AG09309 (cell line): ENCODE measurements at regions not wholly inside any gene's neighbourhood (a gene's known extent, or its start where the extent isn't known, plus 50 kb on each side); places are given as distances from the start of the nearest gene placed in this dataset.

ENCODE experiments used
- DNase-seq: peaks from one replicate; pipeline ENCODE4 v3.0.0-alpha.2; 2010; ENCODE audit warnings: low read depth
- H3K4me3 ChIP-seq: 2 replicates; pipeline ENCODE4 v1.5.1; 2011; ENCODE audit warnings: mild to moderate bottlenecking, low read depth, low read length, moderate library complexity; ENCODE audit not compliant: control insufficient read depth
- TF ChIP-seq, protein P1 (sequence below): IDR thresholded peaks from 2 replicates; pipeline ENCODE4 v1.5.1; 2011; ENCODE audit warnings: mild to moderate bottlenecking, low read depth, low read length, inconsistent platforms; ENCODE audit not compliant: insufficient read depth, control insufficient read depth; ENCODE audit errors: missing control alignments

DNA sequence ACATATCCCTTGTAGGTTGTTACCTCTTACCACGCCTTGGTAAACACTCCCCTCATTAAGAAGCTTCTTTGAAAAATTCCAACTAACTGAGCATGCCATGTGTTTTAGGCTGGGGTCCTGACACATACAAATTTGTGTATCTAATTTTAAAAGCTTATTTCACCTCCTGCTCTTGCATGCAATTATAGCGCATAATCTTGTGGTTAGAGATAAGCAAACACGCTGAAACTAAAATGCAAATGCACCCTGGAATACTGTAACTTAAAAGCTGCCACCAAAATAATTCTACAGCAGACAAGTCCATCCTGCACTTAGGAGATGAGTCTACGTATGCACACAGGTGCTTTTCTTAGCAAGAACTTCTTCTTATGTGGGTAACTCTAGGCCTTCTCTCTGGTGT lies 990.2 kb downstream of the TSN start:
- DNase-seq: no peak
- TF ChIP-seq, protein P1, sequence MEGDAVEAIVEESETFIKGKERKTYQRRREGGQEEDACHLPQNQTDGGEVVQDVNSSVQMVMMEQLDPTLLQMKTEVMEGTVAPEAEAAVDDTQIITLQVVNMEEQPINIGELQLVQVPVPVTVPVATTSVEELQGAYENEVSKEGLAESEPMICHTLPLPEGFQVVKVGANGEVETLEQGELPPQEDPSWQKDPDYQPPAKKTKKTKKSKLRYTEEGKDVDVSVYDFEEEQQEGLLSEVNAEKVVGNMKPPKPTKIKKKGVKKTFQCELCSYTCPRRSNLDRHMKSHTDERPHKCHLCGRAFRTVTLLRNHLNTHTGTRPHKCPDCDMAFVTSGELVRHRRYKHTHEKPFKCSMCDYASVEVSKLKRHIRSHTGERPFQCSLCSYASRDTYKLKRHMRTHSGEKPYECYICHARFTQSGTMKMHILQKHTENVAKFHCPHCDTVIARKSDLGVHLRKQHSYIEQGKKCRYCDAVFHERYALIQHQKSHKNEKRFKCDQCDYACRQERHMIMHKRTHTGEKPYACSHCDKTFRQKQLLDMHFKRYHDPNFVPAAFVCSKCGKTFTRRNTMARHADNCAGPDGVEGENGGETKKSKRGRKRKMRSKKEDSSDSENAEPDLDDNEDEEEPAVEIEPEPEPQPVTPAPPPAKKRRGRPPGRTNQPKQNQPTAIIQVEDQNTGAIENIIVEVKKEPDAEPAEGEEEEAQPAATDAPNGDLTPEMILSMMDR: no peak
- no peak overlapping the region for H3K4me3 ChIP-seq

DNA sequence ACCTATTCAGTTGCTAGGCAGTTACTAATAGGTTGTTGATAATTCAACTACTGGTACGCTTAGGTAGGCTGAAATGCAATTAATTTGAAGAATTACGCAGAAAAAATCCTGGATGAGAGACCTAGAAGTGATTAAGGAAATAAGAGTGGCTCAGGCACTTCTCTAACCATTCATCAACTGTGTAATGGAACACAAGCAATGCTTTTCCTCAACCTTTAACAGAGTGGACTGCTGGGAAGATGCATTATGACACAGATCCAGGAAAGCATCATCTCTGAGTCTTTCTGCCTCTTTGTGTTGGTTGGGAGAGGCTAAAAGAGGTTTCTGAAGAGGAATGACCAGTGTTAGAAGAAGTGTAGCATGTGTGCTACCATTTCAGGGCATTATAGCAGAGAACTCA lies 992.2 kb downstream of the TSN start:
- H3K4me3 ChIP-seq: no peak overlapping the region
- no peak for DNase-seq
- TF ChIP-seq, protein P1: no peak

DNA sequence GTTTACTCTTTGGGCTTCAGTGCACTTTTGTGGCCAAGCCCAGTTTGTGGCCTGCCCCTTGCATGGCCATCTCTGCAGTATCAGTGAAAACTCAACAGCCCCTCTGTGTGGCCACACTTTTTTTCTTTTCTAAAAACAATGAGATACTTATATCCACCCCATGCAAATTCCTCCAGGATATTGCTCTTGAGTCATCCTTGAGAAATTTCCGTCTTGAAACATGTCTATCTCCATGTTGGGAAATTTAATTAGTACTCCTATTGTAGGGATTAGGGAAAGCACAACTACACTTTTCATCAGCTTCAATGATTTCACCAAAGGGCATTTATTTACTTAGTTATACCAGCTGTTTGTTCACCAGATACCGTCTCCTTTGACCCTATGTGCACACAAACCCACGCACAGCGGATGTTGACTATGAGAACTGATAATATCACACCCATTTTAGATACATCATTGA lies 993.1 kb downstream of the TSN start:
- TF ChIP-seq, protein P1: no peak
- no peak for DNase-seq
- H3K4me3 ChIP-seq: no peak overlapping the region

DNA sequence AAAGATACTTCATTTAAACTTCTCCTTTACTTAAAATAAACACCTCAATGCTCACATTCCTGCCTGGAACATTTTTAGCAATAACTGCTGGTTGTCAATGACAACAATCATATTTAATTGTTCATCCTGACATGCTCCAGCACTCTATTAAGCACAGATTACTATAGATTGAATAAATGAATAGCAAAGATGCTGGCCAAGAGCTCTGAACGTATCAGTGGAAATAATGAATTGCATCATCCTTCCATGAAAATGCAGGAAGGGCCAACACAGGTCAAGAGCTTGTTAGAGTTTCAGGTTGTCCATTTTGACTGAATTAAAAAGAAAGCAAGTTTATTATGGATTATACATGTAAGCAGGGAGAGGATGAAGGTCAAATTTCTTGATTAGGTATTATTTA lies 994.0 kb downstream of the TSN start:
- DNase-seq: no peak
- H3K4me3 ChIP-seq: no peak overlapping the region
- TF ChIP-seq, protein P1: no peak

DNA sequence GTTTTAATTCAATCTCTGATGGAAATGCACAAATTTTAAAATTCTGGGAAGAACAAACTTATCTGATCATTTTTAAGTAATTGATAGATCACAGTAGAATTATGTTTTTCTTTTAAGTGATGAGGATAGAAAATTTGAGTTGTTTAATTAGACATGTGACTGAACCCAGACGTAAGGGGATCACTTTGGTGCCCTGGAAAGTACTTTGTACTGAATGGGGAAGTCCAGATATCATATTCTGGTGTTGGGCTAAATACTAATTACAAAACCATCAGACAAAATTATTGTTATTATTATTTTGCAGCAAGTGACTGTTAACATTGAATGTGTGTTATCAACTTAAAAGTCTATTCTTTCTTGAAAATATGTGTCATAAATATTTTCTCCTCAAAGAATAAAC lies 994.6 kb downstream of the TSN start:
- DNase-seq: no peak
- TF ChIP-seq, protein P1: no peak
- H3K4me3 ChIP-seq: no peak overlapping the region

DNA sequence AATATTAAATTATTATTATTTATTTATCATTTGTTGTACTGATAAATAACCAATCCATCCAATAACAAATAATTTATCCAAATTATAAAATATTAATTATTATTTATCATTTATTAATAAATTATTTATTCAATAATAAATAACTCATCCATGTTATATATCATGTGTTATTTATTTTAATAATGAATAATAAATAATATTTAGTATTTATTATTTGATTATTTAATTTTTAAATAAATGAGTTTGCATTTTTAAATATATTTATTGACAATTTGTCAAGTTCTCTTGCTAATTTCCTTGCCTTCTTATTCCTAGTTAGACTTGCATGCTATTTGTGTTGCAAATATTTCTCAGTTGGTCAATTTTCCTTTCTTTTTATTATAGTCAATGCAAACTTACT lies 995.4 kb downstream of the TSN start:
- DNase-seq: no peak
- no peak overlapping the region for H3K4me3 ChIP-seq
- TF ChIP-seq, protein P1: no peak

DNA sequence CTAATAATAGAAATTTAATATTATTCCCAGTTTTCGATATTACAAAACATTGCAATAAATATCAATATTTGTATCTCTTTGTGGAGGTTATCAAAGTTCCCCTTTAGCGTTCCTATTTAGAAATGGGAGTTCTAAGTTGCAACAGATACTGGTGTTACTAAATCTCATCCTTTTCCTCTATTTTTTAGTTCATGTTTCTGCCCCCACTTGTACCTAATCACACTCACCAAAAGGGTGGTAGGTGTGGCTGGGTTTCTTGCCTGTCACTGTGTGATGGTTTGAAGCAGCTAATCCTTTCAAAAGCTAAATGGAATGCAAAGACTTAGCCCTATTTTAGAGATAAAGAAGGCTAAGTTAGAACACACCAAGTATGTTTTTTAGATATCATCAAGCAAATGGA lies 997.9 kb downstream of the TSN start:
- TF ChIP-seq, protein P1: no peak
- no peak for DNase-seq
- no peak overlapping the region for H3K4me3 ChIP-seq
